SK-N-SH (cell line): ENCODE measurements at regions not wholly inside any gene's neighbourhood (a gene's known extent, or its start where the extent isn't known, plus 50 kb on each side); places are given as distances from the start of the nearest gene placed in this dataset.

ENCODE experiments used
- CTCF ChIP-seq: fragments of 200-600 bp; sonication (generic); IDR thresholded peaks from 2 replicates; pipeline ENCODE4 v1.6.1; 2017; ENCODE audit warnings: antibody characterized with exemption, mild to moderate bottlenecking, moderate library complexity
- ELF1 ChIP-seq: IDR thresholded peaks from 2 replicates; pipeline ENCODE4 v1.4.0; 2012
- EP300 ChIP-seq, 2 experiments: IDR thresholded peaks; 2 replicates each; pipeline versions ENCODE4 v1.4.0 to v1.6.1; 2012; ENCODE audit warnings: borderline replicate concordance in 1 of 2, low read depth in 1 of 2, low read length in 1 of 2
- FOXM1 ChIP-seq: IDR thresholded peaks from 2 replicates; pipeline ENCODE4 v1.4.0; 2012; ENCODE audit warnings: low read depth, mild to moderate bottlenecking
- JUND ChIP-seq: IDR thresholded peaks from 2 replicates; pipeline ENCODE4 v1.4.0; 2012
- MEF2A ChIP-seq: IDR thresholded peaks from 2 replicates; pipeline ENCODE4 v1.4.0; 2012; ENCODE audit warnings: low read depth, borderline replicate concordance
- RAD21 ChIP-seq: IDR thresholded peaks from 2 replicates; pipeline ENCODE4 v1.6.1; 2012; ENCODE audit warnings: mild to moderate bottlenecking, low read length
- RXRA ChIP-seq: IDR thresholded peaks from 2 replicates; pipeline ENCODE4 v1.4.0; 2012; ENCODE audit warnings: low read depth, mild to moderate bottlenecking, borderline replicate concordance
- SIN3A ChIP-seq: IDR thresholded peaks from 2 replicates; pipeline ENCODE4 v1.6.1; 2012; ENCODE audit warnings: low read depth, mild to moderate bottlenecking, low read length, moderate library complexity, borderline replicate concordance

DNA sequence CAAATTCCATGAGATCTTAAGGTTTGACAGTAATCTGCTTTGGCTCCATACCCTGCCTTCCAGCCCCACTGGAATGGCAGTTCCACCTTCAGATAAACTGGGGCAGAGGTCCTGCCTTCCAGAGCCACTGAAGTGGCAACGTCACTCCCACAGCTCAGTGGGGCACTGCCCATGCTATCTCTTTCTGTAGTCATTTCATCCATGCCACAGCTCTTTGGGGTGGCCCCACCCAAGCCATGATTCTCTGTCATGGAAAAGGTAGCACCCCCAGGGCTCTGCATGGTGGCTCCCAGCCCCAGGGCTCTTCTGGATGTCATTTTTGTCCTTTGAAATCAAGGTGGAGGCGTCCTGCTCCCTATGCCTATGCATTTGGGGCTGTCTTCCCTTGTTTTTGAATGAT is 596.5 kb downstream of the SPOCK3 start:
- no peak for TF ChIP-seq MEF2A
- TF ChIP-seq CTCF, result no peak
- no peak for TF ChIP-seq ELF1
- TF ChIP-seq FOXM1, result no peak
- TF ChIP-seq SIN3A, result no peak
- no peak for TF ChIP-seq RXRA
- no peak for TF ChIP-seq RAD21
- TF ChIP-seq JUND, result no peak
- no peak for TF ChIP-seq EP300 (IDR thresholded peaks at IDR 0.05; ENCODE audit: borderline replicate concordance in 1 of 2, low read depth in 1 of 2, low read length in 1 of 2)
